PC-3 (cell line): ENCODE measurements at regions not wholly inside any gene's neighbourhood (a gene's known extent, or its start where the extent isn't known, plus 50 kb on each side); places are given as distances from the start of the nearest gene placed in this dataset.

Source experiments
- ATAC-seq: fragments of 200-7000 bp; cut with Tn5 transposase; 2 replicates; pipeline ENCODE4 v1.9.1; 2020; ENCODE audit warnings: mild to moderate bottlenecking, moderate library complexity
- BruUV-seq: library from RNA; stranded (reverse); fragments of 400-500 nt; replicated peaks from 2 replicates; lab custom pipeline; 2021; lab: Mats Ljungman, UMichigan
- CTCF ChIA-PET: fragments of 300-600 bp; sonication (Branson Sonifier 250); formaldehyde crosslinking; loops from one replicate; lab custom pipeline; 2022; ENCODE audit warnings: antibody characterized with exemption; lab: Charles Lee
- POLR2A ChIA-PET: fragments of 300-600 bp; sonication (Branson Sonifier 250); formaldehyde crosslinking; loops from one replicate; lab custom pipeline; 2022; ENCODE audit warnings: antibody characterized with exemption; ENCODE audit not compliant: unreplicated experiment; lab: Charles Lee
- DNase-seq: peaks from one replicate; pipeline ENCODE4 v3.0.0-alpha.2; 2015
- H2AFZ ChIP-seq: fragments of 300-600 bp; sonication (generic); 2 replicates; pipeline ENCODE4 v1.6.0; 2016; ENCODE audit warnings: antibody characterized with exemption, low read length
- H3F3A ChIP-seq: fragments of 300-600 bp; sonication (generic); one replicate; pipeline ENCODE4 v1.6.0; 2017; ENCODE audit warnings: antibody characterized with exemption, low read length, control low read depth, mild to moderate bottlenecking; ENCODE audit not compliant: unreplicated experiment
- H3K27ac ChIP-seq: fragments of 300-600 bp; sonication (generic); 2 replicates; pipeline ENCODE4 v1.5.1; 2016; ENCODE audit warnings: mild to moderate bottlenecking, low read length
- H3K27me3 ChIP-seq: fragments of 300-600 bp; sonication (generic); 2 replicates; pipeline ENCODE4 v1.6.1; 2016; ENCODE audit warnings: low read length, mixed read lengths
- H3K36me3 ChIP-seq: fragments of 300-600 bp; sonication (generic); 2 replicates; pipeline ENCODE4 v1.6.1; 2016; ENCODE audit warnings: low read depth, mixed run types, low read length, mixed read lengths
- H3K4me1 ChIP-seq: fragments of 300-600 bp; sonication (generic); 2 replicates; pipeline ENCODE4 v1.5.1; 2016; ENCODE audit warnings: low read length; ENCODE audit not compliant: insufficient read depth
- H3K4me2 ChIP-seq: fragments of 300-600 bp; sonication (generic); 2 replicates; pipeline ENCODE4 v1.6.0; 2016; ENCODE audit warnings: low read length
- H3K4me3 ChIP-seq: fragments of 300-600 bp; sonication (generic); 2 replicates; pipeline ENCODE4 v1.5.1; 2016; ENCODE audit warnings: mild to moderate bottlenecking, low read length, mixed read lengths
- H3K79me2 ChIP-seq: fragments of 300-600 bp; sonication (generic); 2 replicates; pipeline ENCODE4 v1.6.1; 2017; ENCODE audit warnings: low read length, mixed read lengths
- H3K9ac ChIP-seq: fragments of 300-600 bp; sonication (generic); 2 replicates; pipeline ENCODE4 v1.6.0; 2016; ENCODE audit warnings: mild to moderate bottlenecking, low read length
- H3K9me2 ChIP-seq: fragments of 300-600 bp; sonication (generic); replicated peaks from 2 replicates; pipeline ENCODE4 v1.6.1; 2016; ENCODE audit warnings: mixed run types, low read length, mixed read lengths
- H3K9me3 ChIP-seq: fragments of 300-600 bp; sonication (generic); 2 replicates; pipeline ENCODE4 v1.6.1; 2016; ENCODE audit warnings: low read length, mixed read lengths
- H4K20me1 ChIP-seq: fragments of 300-600 bp; sonication (generic); 2 replicates; pipeline ENCODE4 v1.6.1; 2016; ENCODE audit warnings: low read length, mixed read lengths
- CTCF ChIP-seq: fragments of 300-600 bp; sonication (generic); conservative IDR thresholded peaks from 2 replicates; pipeline ENCODE4 v1.5.1; 2017; ENCODE audit warnings: antibody characterized with exemption, low read depth, mild to moderate bottlenecking, low read length
- EZH2 ChIP-seq: fragments of 300-600 bp; sonication (generic); IDR thresholded peaks from one replicate; pipeline ENCODE4 v1.6.1; 2017; ENCODE audit warnings: antibody characterized with exemption, mild to moderate bottlenecking, low read length; ENCODE audit not compliant: unreplicated experiment
- EZH2phosphoT487 ChIP-seq: fragments of 300-600 bp; sonication (generic); IDR thresholded peaks from 2 replicates; pipeline ENCODE4 v1.6.1; 2018; ENCODE audit warnings: mild to moderate bottlenecking, antibody characterized with exemption, low read length, borderline replicate concordance
- intact Hi-C: fragments of 100-400 bp; cut with micrococcal nuclease; formaldehyde crosslinking; loops from 2 replicates; pipeline ENCODE4 v1.9.0; 2023

- intact Hi-C loops, result no loop called here
- no peaks in the 10 kb centered on the region for H3K9me3 ChIP-seq
- no peak for TF ChIP-seq CTCF
- TF ChIP-seq EZH2, result no peak
- TF ChIP-seq EZH2phosphoT487, result no peak
- no peak overlapping the region for H3K4me2 ChIP-seq
- CTCF ChIA-PET, result no interaction called here
- H3K4me1 ChIP-seq, result 0 out of 2 replicates have a peak, but pooled peaks cover under 1% of the 10 kb centered on the region
- H3F3A ChIP-seq, result no peaks in the 10 kb centered on the region
- no peaks in the 10 kb centered on the region for H4K20me1 ChIP-seq
- POLR2A ChIA-PET, result no interaction called here
- no peak overlapping the region for H3K27ac ChIP-seq
- H2AFZ ChIP-seq, result no peak overlapping the region
- ATAC-seq (no peak), DNase-seq (no peak)
- H3K4me3 ChIP-seq, result no peak overlapping the region
- no peaks in the 10 kb centered on the region for H3K9me2 ChIP-seq
- H3K79me2 ChIP-seq, result no peaks in the 10 kb centered on the region
- no peaks in the 10 kb centered on the region for H3K36me3 ChIP-seq
- H3K9ac ChIP-seq, result no peak overlapping the region
- no peaks in the 10 kb centered on the region for H3K27me3 ChIP-seq
- BruUV-seq, result no TSS peak
These were observed 85.5 kb upstream of the RPS6KA2 start for GRCh38 chr6:166712286-166713228.

- Histone ChIP-seq H3K27ac (no peak overlapping the region), H3K79me2 (no peaks in the 10 kb centered on the region), H3K9me2 (no peaks in the 10 kb centered on the region), H4K20me1 (no peaks in the 10 kb centered on the region), H3K9ac (no peak overlapping the region), H2AFZ (no peak overlapping the region), H3K27me3 (no peaks in the 10 kb centered on the region), H3K36me3 (no peaks in the 10 kb centered on the region), H3K4me2 (no peak overlapping the region), H3K4me1 (0 out of 2 replicates have a peak, but pooled peaks cover 9% of the 10 kb centered on the region), H3K4me3 (no peak overlapping the region), H3K9me3 (no peaks in the 10 kb centered on the region), H3F3A (no peaks in the 10 kb centered on the region)
- intact Hi-C loops, result no loop called here
- no peak for DNase-seq
- ATAC-seq, result no peak
- CTCF ChIA-PET, result no interaction called here
- TF ChIP-seq EZH2phosphoT487, result no peak
- TF ChIP-seq EZH2, result no peak
- no peak for TF ChIP-seq CTCF
- BruUV-seq, result no TSS peak
- POLR2A ChIA-PET, result no interaction called here
These were observed 83.0 kb upstream of the RPS6KA2 start for GRCh38 chr6:166710084-166710483.

- ATAC-seq (no peak), DNase-seq (no peak)
- Histone ChIP-seq H3K4me1 (0 out of 2 replicates have a peak, but pooled peaks cover 9% of the 10 kb centered on the region), H3K4me3 (no peak overlapping the region), H3K27ac (no peak overlapping the region), H3K4me2 (no peak overlapping the region), H3F3A (no peaks in the 10 kb centered on the region), H3K9ac (no peak overlapping the region), H2AFZ (no peak overlapping the region), H3K27me3 (no peaks in the 10 kb centered on the region), H4K20me1 (no peaks in the 10 kb centered on the region), H3K9me3 (no peaks in the 10 kb centered on the region), H3K36me3 (no peaks in the 10 kb centered on the region), H3K79me2 (no peaks in the 10 kb centered on the region), H3K9me2 (no peaks in the 10 kb centered on the region)
- ChIA-PET POLR2A (no interaction called here), CTCF (no interaction called here)
- intact Hi-C loops, result no loop called here
- BruUV-seq, result no TSS peak
- no peak for TF ChIP-seq EZH2
These were observed 81.4 kb upstream of the RPS6KA2 start for GRCh38 chr6:166708460-166708859.
